AG04450 (cell line): ENCODE measurements at regions not wholly inside any gene's neighbourhood (a gene's known extent, or its start where the extent isn't known, plus 50 kb on each side); places are given as distances from the start of the nearest gene placed in this dataset.

ENCODE experiments used
- CTCF ChIA-PET: fragments of 300-600, 350-600 bp; formaldehyde crosslinking; extraction: SDS; loops from one replicate; lab custom pipeline; 2022; ENCODE audit warnings: antibody characterized with exemption, inconsistent platforms; lab: Charles Lee
- POLR2A ChIA-PET: fragments of 350-600 bp; formaldehyde crosslinking; extraction: SDS; loops from one replicate; lab custom pipeline; 2021; ENCODE audit warnings: antibody characterized with exemption, inconsistent platforms; lab: Yijun Ruan, JAX
- DNase-seq: peaks from one replicate; pipeline ENCODE4 v3.0.0-alpha.2; 2011; ENCODE audit warnings: low read depth, low spot score
- H3K27ac ChIP-seq: one replicate; pipeline ENCODE4 v1.5.1; 2012; ENCODE audit warnings: low read depth, low read length, control low read depth
- H3K27me3 ChIP-seq: one replicate; pipeline ENCODE4 v1.6.0; 2012; ENCODE audit warnings: low read length; ENCODE audit not compliant: control insufficient read depth, insufficient read depth
- H3K4me3 ChIP-seq: 2 replicates; pipeline ENCODE4 v1.5.1; 2011; ENCODE audit warnings: mild to moderate bottlenecking, low read depth, low read length, control low read depth
- H3K9me3 ChIP-seq: 2 replicates; pipeline ENCODE4 v1.5.1; 2012; ENCODE audit warnings: low read length; ENCODE audit not compliant: control insufficient read depth, insufficient read depth
- CTCF ChIP-seq: IDR thresholded peaks from 2 replicates; pipeline ENCODE4 v1.5.1; 2011; ENCODE audit warnings: low read depth, low read length, control low read depth, inconsistent platforms

DNA sequence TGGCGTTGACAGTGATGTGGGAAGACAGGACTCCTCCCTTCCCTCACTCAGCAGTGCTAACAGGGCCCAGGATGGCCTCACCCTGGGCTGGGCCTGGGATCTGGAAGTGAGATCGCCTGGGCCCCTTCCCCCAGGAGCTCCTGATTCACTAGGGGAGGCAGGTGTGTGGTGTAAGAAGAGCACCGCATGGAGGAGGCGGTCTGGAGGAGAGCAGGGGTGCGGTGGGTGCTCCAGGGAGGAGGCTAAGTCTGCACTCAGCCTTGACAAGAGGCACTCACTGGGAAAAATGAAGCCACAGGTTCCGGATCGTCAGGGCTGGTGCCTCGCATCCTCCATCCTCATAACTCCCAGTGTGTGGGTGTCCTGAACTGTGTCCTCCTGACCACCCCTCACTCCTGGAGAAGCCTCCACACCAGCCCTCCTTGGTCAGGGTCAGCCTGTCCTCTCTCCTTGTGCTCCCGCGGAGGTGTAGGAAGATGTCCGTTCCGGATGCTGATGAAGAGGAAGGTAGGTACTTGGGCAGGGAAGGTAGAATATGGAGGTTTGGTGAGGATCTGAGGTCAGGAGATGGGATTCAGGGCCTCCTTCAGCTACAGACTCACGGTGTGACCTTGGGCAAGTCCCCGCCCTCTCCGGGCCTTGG lies 142.1 kb upstream of the WNT4 start:
- Histone ChIP-seq H3K27ac (no peak overlapping the region), H3K27me3 (peaks cover 32% of the 10 kb centered on the region), H3K4me3 (no peak overlapping the region), H3K9me3 (no peaks in the 10 kb centered on the region; the same call in 1 of the 2 replicates)
- DNase-seq, result no peak
- ChIA-PET POLR2A (no interaction called here), CTCF (no interaction called here)
- no peak for TF ChIP-seq CTCF

GRCh38 chr1:22285549-22286396 lies 142.9 kb upstream of the WNT4 start:
- CTCF ChIA-PET, result no interaction called here
- no peak overlapping the region for H3K27ac ChIP-seq
- DNase-seq, result no peak
- peaks cover 33% of the 10 kb centered on the region for H3K27me3 ChIP-seq
- no peak overlapping the region for H3K4me3 ChIP-seq
- no peak for TF ChIP-seq CTCF
- H3K9me3 ChIP-seq, result no peaks in the 10 kb centered on the region; the same call in 1 of the 2 replicates
- POLR2A ChIA-PET, result no interaction called here

DNA sequence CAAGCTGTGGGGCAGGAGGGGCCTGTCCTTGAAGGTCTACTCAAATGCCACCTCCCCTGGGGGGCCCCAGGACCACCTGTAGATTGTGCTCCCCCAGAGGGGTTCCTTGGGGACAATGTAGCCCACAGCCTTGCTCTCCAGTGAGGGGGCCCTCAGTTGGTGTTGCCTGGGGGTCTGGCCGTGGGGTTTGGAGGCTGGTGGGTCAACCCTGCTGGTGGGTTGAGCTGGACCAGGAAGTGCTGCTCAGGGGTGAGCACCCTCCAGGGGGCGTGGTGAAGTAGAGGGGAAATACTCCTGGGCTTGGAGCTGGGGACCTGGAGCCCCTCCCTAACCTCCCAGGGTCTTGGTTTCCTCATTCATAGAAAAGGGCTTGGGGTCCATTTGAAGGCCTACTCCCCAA lies 143.6 kb upstream of the WNT4 start:
- ChIA-PET CTCF (interaction anchor here (0.9 kb wide), 1 partner anchor 11 kb away, joined by 3 read pairs; no protein-coding TSS in a partner anchor), POLR2A (no interaction called here)
- no peak overlapping the region for H3K4me3 ChIP-seq
- no peak overlapping the region for H3K27ac ChIP-seq
- no peak for TF ChIP-seq CTCF
- DNase-seq, result no peak
- H3K9me3 ChIP-seq, result no peaks in the 10 kb centered on the region; the same call in 1 of the 2 replicates
- peaks cover 34% of the 10 kb centered on the region for H3K27me3 ChIP-seq

- no peak overlapping the region for H3K27ac ChIP-seq
- H3K4me3 ChIP-seq, result no peak overlapping the region
- POLR2A ChIA-PET, result no interaction called here
- CTCF ChIA-PET, result interaction anchor here (0.9 kb wide), 1 partner anchor 12 kb away, joined by 3 read pairs; no protein-coding TSS in a partner anchor
- peaks cover 40% of the 10 kb centered on the region for H3K27me3 ChIP-seq
- DNase-seq, result no peak
- H3K9me3 ChIP-seq, result no peaks in the 10 kb centered on the region; the same call in 1 of the 2 replicates
- no peak for TF ChIP-seq CTCF
These were observed 144.4 kb upstream of the WNT4 start for GRCh38 chr1:22287273-22287672.
